ENCODE measurements at regions not wholly inside any gene's neighbourhood (a gene's known extent, or its start where the extent isn't known, plus 50 kb on each side); places are given as distances from the start of the nearest gene placed in this dataset.

- TF ChIP-seq EZH2 (IDR thresholded peaks at IDR 0.05; ENCODE audit: borderline replicate concordance, control insufficient read depth, low read depth, low read length): no peak
- TF ChIP-seq, protein P1, sequence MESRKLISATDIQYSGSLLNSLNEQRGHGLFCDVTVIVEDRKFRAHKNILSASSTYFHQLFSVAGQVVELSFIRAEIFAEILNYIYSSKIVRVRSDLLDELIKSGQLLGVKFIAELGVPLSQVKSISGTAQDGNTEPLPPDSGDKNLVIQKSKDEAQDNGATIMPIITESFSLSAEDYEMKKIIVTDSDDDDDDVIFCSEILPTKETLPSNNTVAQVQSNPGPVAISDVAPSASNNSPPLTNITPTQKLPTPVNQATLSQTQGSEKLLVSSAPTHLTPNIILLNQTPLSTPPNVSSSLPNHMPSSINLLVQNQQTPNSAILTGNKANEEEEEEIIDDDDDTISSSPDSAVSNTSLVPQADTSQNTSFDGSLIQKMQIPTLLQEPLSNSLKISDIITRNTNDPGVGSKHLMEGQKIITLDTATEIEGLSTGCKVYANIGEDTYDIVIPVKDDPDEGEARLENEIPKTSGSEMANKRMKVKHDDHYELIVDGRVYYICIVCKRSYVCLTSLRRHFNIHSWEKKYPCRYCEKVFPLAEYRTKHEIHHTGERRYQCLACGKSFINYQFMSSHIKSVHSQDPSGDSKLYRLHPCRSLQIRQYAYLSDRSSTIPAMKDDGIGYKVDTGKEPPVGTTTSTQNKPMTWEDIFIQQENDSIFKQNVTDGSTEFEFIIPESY (IDR thresholded peaks at IDR 0.05): no peak
Observed at GRCh38 chr1:5488448-5488847, 503.8 kb downstream of the NPHP4 start (continued).

GRCh38 chr1:5485968-5486696 is 506.1 kb downstream of the NPHP4 start:
- DNase-seq (ENCODE audit: low read depth, low spot score) (no peak), FAIRE-seq (no peak), ATAC-seq (no peak)
- in situ Hi-C loops (cut with MboI): no loop called here
- WGBS (ENCODE audit: insufficient coverage, insufficient replicate concordance, low lambda C conversion rate, missing lambda C conversion rate): 38% methylated on average over 7 of the region's 7 CpGs
- intact Hi-C loops (cut with micrococcal nuclease; ENCODE audit: unreplicated experiment): no loop called here
- H2AFZ ChIP-seq (ENCODE audit: control insufficient read depth, low read depth, low read length): no peak overlapping the region
- H3K4me2 ChIP-seq (ENCODE audit: control insufficient read depth, insufficient read depth): no peak overlapping the region
- no peaks in the 10 kb centered on the region for H4K20me1 ChIP-seq (ENCODE audit: control insufficient read depth, insufficient read depth)
- no peaks in the 10 kb centered on the region for H3K27me3 ChIP-seq (replicated peaks in 1 of 2; ENCODE audit: control insufficient read depth in 2 of 2, insufficient read depth in 2 of 2, low read length in 1 of 2)
- H3K27ac ChIP-seq (ENCODE audit: control insufficient read depth, insufficient read depth): no peak overlapping the region
- SMC1A ChIA-PET (ENCODE audit: uncharacterized antibody, unreplicated experiment): interaction anchor here (0.6 kb wide), 1 partner anchor 254 kb away, joined by 3 read pairs; no protein-coding TSS in a partner anchor
- H3K9ac ChIP-seq (ENCODE audit: control insufficient read depth, insufficient read depth, low read length): no peak overlapping the region
- H3K9me3 ChIP-seq (replicated peaks; ENCODE audit: control insufficient read depth, insufficient read depth, low read length): no peaks in the 10 kb centered on the region
- H3K4me3 ChIP-seq: no peak overlapping the region
- H3K36me3 ChIP-seq (ENCODE audit: control insufficient read depth in 2 of 2, insufficient read depth in 2 of 2, low read length in 1 of 2): no peaks in the 10 kb centered on the region
- POLR2A ChIA-PET: no interaction called here
- RAD21 ChIA-PET (ENCODE audit: unreplicated experiment): no interaction called here
- H3K4me1 ChIP-seq (ENCODE audit: control insufficient read depth, insufficient read depth, low read length): no peaks in the 10 kb centered on the region
- CTCF ChIA-PET: no interaction called here
- no TSS peak for BruUV-seq (replicated peaks)
- H3K79me2 ChIP-seq (ENCODE audit: control insufficient read depth, insufficient read depth, low read length): no peaks in the 10 kb centered on the region
- TF ChIP-seq MYB (IDR thresholded peaks at IDR 0.05; ENCODE audit: borderline replicate concordance, low read depth, low read length): no peak
- no peak for TF ChIP-seq SPI1 (IDR thresholded peaks at IDR 0.05; ENCODE audit: borderline replicate concordance, insufficient read depth, low read depth, low read length)
- no peak for TF ChIP-seq IRF3 (IDR thresholded peaks at IDR 0.05)
- no peak for TF ChIP-seq MLLT1 (IDR thresholded peaks at IDR 0.05)
- TF ChIP-seq DPF2 (IDR thresholded peaks at IDR 0.05): no peak
- no peak for TF ChIP-seq HCFC1 (IDR thresholded peaks at IDR 0.05; ENCODE audit: low read length)
- no peak for TF ChIP-seq PAX5 (IDR thresholded peaks at IDR 0.05; ENCODE audit: borderline replicate concordance, low read depth, low read length)
- TF ChIP-seq, protein P2, sequence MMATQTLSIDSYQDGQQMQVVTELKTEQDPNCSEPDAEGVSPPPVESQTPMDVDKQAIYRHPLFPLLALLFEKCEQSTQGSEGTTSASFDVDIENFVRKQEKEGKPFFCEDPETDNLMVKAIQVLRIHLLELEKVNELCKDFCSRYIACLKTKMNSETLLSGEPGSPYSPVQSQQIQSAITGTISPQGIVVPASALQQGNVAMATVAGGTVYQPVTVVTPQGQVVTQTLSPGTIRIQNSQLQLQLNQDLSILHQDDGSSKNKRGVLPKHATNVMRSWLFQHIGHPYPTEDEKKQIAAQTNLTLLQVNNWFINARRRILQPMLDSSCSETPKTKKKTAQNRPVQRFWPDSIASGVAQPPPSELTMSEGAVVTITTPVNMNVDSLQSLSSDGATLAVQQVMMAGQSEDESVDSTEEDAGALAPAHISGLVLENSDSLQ (IDR thresholded peaks at IDR 0.05): no peak
- no peak for TF ChIP-seq ZNF274 (IDR thresholded peaks at IDR 0.05; ENCODE audit: insufficient read depth, insufficient read length)
- TF ChIP-seq TAF1 (IDR thresholded peaks at IDR 0.05; ENCODE audit: borderline replicate concordance, low read depth, low read length): no peak
- no peak for TF ChIP-seq RB1 (IDR thresholded peaks at IDR 0.05; ENCODE audit: borderline replicate concordance)
- no peak for TF ChIP-seq CEBPB (IDR thresholded peaks at IDR 0.05; ENCODE audit: borderline replicate concordance in 1 of 2, low read depth in 2 of 2, low read length in 2 of 2)
